Inflammatory macrophage treated with lipopolysaccharide for 1 hour (primary cell): ENCODE measurements at regions not wholly inside any gene's neighbourhood (a gene's known extent, or its start where the extent isn't known, plus 50 kb on each side); places are given as distances from the start of the nearest gene placed in this dataset.

Experiments
- DNase-seq, 2 donors: peaks; one replicate each; pipeline ENCODE4 v3.0.0-alpha.2; 2020 to 2022

DNA sequence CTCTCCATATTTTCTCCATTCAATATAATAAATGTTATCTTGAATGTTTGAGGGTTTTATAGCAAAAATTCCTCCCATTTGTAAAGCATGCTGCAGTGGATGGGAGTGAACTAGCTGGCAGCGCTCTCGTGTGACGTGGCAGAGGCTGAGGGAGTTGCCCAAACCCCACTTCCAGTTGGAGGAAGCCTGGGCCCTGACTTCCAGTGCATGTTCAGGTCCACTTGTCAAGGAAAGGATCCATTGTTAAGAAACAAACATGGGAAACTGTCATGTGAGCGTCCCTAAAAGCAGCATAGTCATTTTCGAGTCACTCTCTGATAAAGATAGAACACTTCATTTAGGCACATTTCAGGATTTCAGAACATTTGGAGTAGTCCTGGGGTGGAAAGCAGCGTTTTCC lies 116.6 kb downstream of the SLC25A47 start:
- DNase-seq = no peak

DNA sequence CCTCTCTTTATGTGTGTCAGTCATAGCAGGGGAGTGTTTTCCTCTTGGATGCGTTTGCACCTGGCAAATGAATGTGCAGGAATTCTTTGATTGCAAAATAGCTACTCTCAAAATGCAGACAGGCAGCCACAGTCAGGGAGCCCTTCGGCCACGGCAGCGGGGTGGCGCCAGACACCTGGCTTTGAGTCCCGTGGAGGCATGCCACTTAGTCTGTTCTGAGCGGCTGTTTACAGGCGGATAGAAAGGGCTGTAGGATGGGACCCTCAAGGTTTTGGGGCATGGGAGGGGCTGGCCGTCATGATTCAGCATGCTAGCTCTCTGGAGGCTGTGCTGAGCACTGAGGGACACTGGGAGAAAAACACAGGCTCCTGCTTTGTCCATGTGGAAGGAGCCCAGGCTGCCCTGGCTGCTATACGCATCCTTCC lies 117.1 kb downstream of the SLC25A47 start:
- peak in 1 of 2 donors; percentile 17 for DNase-seq

DNA sequence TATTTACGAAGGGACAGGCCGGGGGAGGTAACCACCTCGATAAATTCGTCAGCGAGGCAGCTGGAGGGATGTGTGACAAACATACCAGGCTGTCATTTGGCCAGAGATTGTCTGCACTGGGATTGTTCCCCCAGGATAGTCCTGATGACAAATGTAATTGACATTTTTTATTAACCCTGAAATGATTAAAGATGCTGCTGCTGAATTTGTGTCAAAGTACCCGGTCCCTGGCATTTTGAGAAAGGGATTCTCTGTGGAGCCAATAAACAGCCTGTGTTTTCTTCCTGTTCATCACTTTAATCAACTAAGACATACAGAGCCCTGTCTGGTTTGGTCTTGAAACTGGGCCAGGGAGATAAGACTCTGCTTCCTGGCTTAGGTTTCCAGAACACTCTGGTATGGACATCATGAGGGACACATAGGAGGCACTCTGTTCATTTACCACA lies 117.6 kb downstream of the SLC25A47 start:
- no peak for DNase-seq

DNA sequence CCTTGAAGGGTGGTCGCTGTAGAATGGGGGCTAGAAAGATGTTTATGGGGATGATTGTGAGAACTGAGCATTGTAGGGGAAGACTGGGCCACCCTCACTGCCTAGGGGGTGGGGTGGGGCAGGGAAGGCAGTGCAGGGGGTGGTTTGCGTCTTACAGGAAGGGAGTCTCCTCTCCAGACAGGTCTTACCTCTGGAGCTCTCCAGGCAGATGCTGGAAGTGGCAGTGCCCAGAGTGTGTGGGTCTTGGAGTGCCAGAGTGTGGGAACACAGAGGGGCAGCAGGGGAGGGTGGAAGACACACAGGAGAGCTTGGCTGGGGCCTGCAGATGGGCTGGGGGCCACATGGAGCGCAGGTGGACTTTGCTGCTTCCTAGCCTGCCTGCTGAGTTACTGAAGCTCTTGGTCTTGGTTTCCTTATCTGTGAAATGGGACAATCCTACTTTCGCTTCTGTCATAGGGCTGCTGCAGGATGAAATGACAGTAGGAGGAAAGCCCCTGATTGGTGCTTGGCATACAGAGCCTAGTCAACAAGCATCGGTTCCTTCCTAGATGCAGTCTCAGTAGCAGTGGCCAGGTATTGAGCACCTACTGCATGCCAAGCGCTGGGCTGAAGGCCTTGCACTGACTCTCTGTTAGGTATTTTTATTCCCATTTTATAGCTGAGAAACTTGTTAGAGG lies 118.3 kb downstream of the SLC25A47 start:
- no peak for DNase-seq

DNA sequence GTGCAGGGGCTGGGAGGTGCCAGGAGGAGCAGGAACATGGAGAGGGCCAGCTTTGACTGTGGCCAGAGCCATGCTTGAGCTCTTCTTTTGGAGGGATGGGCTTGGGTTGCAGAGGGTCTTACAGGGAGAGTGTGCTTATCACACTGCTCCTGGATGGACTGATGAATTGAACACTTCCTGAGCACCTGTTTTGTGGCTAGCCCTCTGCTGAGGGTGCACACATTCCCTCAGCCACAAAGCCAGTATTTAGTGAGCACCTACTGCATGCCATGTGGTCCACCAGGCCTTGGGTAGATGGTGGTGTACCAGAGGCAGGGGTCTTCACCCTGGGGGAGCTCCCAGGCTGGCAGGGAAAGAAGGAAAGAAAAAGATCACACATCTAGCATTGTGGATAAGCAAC lies 118.9 kb downstream of the SLC25A47 start:
- DNase-seq = no peak

DNA sequence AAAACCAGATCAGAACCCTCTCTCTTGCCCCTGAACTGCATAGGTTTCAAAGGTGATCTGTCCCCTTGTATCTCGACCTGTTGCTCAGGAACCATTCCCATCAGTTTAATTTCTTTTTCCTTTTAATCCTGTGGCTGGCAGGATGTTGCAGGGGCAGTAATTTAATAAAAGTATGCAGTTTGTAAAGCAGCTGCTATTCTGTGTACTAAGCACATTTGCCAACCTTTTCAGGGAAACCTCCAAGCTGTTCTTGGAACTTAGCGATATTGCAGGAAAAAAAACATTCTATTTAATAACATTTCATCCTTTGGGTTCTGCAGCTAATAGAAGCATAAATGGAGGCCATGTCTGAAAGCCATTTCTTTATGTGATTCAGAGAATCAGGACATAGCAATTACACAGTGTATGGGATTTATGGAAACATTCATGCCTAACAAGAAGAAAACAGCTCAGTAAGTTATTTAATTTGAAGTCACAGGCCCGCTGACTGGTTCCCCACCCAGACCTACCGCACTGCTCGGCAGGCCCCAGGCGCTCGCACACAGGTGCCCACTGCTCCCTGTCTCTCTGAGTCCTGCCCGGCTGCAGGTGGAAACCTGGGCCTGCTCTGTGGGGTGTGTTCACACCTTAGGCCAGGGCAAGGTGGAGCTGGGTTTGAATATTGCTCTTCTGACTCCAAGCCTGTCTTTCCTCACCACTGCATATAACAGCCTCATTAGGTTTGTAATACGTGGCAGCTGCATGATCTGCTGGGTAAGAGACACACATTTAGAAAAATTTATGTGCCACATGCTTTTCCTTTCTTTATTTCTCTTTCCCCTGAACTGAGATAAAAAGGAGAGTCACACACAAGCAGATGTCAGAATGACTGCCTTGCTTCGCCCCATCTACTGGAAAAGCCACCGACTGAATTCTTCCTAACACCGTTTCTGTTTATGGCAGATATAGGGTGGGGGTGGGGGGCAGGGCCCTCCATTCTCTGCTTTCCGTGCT lies 119.7 kb downstream of the SLC25A47 start:
- DNase-seq = no peak

DNA sequence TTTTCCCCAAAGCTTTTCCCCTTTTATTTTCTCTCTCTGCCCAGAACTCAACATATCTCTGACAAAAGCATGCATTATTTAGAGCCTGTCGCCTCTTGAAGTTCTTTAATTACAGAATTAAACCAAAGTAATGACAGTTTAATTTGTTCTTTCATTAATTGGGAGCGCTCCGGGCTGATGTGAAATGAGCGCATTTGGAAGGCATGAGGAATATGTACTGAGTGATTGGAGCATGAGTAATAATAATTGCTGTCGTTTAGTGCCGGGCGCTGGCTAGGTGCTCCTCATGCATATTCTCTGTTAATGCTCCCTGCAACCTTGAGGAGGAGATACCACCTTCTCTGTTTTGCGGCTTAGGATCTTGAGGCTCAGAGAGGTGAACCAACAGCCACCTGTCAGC lies 120.5 kb downstream of the SLC25A47 start:
- no peak for DNase-seq

DNA sequence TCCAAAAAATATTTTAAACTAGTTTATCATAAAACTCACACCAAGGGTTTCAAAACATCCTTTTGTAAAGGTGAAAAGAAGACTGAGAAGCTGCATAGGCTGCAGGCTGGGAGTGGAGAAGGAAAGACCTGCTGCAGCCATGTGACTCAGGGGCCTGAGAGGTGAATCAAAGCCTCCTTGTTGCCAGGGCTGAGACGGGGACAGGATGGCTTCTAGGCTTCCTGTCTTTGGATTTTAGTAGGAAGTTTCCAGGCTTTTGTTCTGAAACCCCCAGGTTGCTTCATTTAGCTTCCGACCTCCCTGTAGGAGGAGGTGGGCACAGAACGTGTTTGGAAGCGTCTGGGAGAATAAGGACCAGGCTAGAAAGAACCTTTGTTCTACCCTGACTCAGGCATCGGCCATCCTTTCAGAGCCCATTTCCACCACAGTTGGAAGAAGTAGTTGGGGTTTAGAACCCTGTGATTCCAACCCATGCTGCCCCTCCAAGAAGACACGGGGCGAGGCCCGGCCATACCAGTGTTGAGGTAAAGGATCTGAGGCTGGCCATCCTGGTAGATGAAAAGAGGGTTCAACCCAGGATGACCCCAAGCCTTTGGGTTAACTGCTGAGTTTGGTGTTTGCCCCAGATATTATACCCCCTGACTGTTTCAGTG lies 122.4 kb downstream of the SLC25A47 start:
- DNase-seq = no peak

DNA sequence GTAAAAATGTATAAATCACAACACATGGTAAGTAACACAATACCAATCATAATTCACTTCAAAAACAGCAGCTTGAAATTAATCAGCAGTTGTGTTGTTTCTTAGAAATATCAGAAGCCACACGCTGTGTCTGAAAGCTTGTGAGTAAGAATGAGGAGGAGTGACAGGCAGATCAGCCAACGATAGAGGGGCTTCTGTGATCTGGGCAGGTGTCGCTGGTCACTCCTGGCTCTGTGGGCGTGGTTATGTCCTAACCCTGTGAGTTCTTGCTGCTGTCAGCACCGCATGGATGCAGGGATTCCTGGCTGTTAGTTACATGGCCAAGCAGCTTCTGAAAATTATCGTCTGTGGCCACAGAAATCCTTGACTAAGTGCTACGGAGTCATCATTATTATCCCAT lies 123.4 kb downstream of the SLC25A47 start:
- DNase-seq = no peak

DNA sequence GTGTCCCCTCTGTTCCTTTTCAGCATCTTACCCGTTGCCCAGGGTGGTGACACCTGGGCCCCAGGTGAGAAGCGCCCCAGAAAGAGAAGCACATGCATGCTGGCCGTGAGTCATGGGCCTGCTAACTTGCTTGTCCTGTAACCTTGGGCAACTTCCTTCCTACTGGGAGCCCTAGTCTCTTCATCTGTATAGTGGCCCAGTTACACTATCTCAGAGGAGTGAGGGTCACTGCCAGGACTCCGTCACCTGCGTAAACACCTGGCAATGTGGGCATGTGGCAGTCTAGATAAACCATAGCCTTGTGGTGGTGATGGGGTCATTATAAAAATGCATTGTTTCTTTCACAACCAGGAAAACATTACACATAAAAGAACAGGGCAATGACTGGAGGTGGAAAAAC lies 125.2 kb downstream of the SLC25A47 start:
- no peak for DNase-seq

DNA sequence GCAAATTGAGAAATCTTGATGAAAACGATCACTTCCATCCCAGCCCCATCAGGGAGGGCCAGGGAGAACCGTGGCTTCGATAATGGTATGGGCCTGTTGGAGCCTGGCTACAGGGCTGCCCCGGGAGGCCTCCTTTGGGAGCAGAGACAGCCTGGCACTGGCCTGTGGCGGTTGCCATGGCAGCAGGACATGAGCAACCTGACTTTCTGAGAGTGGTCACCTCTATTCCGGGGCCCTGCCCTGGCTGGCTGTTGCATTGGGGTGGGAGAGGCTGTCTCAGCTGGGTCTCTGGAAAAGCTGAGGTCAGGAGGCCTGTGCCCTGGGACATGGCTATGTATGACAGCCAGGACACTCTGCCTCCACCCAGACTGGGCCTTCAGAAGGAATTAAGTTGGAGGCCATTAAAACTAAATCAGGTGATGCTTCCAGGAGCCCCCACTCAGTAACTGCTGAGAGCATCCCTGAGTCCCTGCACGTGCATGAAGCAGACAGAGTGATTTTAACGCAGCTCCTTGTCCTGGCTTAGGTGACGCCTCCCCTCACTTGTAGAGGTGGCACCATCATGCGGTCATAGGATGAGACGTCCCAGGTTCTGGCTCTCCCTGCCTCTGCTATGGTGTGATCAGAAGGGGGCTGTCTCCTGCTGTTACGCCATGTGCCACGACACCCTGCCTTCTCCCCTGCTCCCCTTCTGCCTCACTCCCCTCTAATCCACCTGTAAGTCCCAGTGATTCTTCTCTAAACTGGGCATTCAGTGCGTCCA lies 126.3 kb downstream of the SLC25A47 start:
- DNase-seq = no peak

DNA sequence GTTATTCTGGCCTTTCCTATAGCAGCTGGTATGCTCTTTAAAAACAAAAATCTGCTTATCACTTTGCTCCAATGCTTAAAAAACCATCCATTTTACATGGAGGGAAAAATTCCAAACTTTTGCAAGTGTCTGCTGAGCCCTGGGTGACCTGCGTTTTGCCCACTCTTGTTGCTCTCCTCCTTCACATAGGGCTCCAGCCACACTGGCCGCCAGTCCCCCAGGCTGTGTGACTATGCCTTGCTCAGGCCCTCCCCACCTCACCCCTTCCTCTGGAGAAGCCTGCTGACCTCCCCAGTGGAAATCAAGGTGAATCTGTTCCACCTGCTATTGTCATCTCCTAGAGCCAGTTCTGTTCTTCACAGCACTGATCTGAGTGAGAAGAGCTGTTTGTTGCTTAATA lies 126.9 kb downstream of the SLC25A47 start:
- no peak for DNase-seq

DNA sequence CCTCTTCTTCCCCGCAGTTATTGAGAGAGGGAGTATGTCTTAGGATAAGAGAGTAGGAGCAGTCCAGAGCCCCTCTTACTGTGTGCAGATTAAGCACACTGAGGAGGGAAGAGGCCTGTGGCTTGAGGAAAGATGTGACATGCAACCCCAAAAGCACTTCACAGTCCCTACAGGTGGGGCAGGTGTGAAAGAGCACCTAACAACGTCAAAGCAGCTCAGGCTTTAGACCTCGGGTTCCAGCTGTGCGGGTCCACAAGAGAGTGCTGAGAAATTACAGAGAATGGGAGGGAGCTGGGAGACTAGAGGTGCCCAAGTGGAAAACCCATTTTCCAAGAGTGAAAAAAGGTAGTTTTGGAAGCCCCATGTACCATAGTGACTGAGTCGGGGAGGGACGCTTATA lies 127.6 kb downstream of the SLC25A47 start:
- DNase-seq = no peak

DNA sequence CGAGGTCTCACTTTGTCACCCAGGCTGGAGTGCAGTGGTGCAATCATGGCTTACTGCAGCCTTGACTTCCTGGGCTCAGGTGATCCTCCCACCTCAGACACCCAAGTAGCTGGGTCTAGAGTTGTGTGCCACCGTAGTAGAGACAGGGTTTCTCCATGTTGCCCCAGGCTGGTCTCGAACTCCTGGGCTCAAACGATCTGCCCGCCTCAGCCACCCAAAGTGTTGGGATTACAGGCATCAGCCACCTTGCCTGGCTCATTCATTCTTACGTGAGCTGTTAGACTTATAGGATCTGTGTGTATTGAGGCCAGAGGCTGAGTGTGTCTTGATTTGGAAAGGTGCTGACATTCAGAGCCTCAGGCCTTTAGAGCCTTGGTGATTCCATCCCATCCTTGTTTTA lies 128.1 kb downstream of the SLC25A47 start:
- DNase-seq = no peak

DNA sequence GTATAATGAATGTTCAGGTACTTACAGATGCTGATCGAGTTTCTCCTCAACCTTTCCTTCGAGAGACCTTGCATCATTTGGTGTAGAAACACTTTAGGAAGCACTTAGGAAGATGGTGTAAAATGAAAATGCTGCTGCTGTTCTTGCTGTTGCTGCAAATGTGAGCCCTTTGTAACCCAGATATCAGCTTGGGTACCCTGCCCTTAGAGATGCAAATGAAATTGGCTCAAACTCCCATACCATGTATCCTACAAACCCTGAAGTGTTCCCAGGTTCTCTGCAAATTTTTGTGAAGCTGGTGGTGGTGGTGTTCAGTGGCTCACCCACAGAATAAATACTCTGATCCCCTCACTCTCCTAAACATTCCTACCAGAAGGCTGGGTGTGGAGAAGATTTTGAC lies 130.8 kb downstream of the SLC25A47 start:
- no peak for DNase-seq

DNA sequence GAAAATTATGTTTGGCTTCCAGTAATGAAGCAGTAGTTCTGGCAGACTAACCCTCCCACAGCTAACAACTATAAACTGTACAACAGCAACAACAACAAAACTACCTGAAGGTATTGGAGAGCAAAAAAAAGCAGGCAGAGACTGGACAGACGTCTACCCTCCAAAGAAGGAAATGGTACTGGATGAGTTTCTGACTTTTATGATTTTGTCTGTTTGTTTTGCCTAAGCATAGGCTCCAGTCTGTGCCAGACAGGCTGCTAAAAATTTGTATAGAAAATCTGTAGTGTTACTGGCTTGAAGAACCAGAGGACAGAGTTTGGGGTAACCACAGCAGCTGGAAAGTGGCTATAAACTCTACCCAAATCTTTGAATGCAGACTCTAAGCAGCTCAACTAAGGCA lies 131.3 kb downstream of the SLC25A47 start:
- DNase-seq = no peak

DNA sequence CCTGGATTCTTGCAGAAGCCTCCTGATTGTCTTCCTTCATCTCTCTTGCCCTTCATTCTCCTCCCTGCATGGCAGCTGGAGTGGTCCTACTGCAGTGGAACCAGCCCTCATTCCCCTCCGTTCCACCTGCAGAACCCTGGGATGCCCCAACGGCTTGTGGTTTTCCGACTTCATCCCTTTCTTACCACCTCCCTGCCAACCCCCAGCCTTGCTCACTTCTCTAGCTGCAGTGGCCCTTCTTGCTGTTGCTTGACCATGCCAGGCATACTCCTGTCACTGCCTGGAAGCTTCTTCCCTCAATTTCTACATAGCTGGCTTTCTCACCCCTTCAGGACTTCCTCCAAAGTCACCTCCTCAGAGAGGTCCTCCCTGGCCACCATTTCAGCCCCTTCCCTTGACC lies 123.3 kb downstream of the BEGAIN start:
- no peak for DNase-seq

DNA sequence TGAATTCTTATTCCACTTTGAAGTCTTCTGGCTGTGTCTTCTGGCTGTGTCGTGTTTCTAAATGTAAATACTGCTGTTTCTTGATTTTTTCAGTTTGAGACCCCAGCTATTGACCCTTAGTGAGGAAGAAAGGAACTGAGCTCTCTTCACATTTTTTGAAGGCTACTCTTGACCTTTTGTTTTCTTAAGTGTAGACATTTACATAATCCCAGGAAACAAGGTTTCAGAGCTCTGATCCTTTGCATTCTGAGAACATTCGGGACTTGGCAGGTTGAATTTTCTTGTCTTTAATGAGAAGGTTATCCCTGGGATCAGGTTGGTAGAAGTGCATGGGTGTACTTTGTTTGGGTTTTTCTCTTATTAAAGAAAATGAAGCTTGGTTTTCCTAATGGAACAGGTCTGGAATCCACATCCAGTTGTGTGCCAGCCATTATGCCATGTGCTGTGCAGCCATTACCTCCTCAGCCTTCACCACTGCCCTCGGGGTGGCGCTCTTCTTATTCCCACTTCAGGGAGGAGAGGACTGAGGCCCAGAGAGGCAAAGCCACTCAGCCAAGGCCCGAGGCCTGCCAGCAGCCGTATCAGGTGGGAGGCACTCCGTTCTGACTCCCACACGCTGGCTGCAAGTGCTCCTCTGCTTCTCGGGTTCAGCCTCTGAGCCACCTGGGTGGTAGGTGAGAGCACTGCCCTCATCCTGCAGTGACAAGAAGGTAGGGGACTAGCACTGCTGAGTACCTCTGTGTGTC lies 120.9 kb downstream of the BEGAIN start:
- no peak for DNase-seq

DNA sequence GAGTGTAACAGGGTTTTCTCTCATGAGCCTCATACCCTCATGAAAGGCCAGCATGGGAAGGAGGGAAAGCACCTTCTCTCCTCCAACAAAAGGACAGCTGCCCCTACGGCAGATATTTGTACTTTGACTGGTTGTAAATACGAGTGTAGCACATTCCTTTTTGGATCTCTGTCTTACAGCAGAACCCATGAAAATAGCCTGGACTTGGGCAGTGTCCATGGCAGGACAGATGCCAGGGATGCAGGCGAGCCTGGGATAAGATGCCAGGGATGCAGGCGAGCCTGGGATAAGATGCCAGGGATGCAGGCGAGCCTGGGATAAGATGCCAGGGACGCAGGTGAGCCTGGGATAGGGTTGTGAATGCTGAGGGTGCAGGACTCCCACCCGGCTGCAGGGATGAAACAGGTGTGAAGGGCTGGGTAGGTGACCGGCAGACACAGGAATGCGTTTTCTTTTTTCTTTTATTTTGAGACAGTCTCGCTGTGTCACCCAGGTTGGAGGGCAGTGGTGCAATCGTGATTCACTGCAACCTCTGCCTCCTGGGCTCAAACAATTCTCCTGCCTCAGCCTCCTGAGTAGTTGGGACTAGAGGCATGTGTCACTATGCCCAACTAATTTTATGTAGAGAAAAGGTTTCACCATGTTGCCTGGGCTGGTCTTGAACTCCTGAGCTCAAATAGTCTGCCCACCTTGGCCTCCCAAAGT lies 120.0 kb downstream of the BEGAIN start:
- no peak for DNase-seq

DNA sequence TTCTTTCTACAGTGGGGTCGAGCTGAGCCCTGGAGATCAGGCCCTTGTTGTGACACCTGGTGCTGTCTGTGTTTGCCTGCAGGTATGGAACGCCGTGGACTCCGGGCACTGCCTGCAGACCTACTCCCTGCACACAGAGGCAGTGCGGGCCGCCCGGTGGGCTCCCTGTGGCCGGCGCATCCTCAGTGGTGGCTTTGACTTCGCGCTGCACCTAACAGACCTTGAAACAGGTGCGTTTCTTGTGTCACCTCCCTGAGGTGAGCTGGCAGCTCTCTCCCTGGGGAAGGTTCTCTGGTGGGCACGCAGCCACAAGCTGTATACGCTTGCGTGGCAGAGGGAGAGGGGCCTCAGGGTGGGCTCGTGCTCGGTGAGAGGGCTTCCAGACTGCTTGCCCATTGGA lies 119.3 kb downstream of the BEGAIN start:
- DNase-seq = no peak

DNA sequence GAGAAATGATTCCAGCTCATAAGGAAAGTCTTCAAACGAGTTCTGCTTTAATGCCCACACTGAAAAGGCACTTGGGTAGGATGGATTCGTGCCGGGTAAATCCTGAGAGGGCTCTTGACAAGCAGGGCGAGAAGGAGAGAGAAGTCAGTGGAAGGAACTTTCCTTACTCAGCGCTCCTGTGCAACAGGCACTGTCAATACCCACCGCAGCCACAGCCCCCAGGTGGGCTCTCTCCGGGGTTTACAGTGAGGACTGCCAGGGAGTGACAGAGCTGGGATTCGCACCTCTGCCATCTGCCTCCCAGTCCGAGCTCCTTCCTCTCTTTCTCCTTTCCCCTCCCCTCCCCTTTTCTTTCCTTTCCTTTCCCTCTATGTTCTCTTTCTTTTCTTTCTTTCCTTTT lies 118.7 kb downstream of the BEGAIN start:
- DNase-seq = no peak
